ENCODE measurements at regions not wholly inside any gene's neighbourhood (a gene's known extent, or its start where the extent isn't known, plus 50 kb on each side); places are given as distances from the start of the nearest gene placed in this dataset.

DNA sequence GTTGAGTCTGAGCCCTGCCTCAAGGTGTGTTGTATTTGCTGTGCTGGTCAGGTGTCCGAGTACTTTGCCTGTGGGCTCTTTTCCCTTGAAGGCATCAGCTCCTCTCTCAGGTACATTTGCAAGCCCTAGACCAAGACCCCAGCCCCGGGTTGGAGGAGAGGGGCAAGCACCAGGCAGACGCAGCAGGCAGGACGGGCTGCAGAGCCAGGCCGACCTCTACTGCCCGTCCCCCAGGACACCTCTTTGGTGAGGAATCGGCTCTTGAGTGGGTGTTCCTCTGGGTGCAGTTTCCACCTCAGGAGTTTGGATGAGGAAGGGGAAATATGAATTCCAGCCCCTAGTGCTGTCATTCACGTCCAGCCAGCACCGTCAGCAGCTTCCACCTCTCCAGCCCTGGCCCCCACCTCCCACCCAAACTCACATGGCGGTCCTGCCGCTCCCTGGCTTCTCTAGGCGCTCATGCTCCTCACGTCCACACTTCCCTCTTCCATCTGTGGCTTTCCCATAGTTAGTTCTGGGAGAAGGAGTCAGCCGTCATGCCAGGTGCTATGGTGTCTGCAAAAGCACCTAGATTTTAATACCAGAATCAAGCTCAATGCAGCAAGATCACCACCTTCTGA is 183.9 kb downstream of the DLL1 start:
- H3K27ac ChIP-seq (ENCODE audit: low read depth in 1 of 2, low read length in 2 of 2): no peak overlapping the region
- WGBS (ENCODE audit: insufficient coverage): 100% methylated on average over 4 of the region's 14 CpGs
- no peaks in the 10 kb centered on the region for H4K20me1 ChIP-seq (ENCODE audit: insufficient read depth, low read length)
- intact Hi-C loops (cut with micrococcal nuclease): no loop called here
- H3K4me1 Mint-ChIP-seq: no peaks in the 10 kb centered on the region
- TF ChIP-seq, protein P1, sequence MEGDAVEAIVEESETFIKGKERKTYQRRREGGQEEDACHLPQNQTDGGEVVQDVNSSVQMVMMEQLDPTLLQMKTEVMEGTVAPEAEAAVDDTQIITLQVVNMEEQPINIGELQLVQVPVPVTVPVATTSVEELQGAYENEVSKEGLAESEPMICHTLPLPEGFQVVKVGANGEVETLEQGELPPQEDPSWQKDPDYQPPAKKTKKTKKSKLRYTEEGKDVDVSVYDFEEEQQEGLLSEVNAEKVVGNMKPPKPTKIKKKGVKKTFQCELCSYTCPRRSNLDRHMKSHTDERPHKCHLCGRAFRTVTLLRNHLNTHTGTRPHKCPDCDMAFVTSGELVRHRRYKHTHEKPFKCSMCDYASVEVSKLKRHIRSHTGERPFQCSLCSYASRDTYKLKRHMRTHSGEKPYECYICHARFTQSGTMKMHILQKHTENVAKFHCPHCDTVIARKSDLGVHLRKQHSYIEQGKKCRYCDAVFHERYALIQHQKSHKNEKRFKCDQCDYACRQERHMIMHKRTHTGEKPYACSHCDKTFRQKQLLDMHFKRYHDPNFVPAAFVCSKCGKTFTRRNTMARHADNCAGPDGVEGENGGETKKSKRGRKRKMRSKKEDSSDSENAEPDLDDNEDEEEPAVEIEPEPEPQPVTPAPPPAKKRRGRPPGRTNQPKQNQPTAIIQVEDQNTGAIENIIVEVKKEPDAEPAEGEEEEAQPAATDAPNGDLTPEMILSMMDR (IDR thresholded peaks at IDR 0.05): no peak
- peaks cover 9 to 14% (median 13%) of the 10 kb centered on the region in 3 donors for H3K27me3 Mint-ChIP-seq (ENCODE audit: low read depth in 3 of 3)
- H3K4me2 ChIP-seq (replicated peaks; ENCODE audit: extremely low read depth, low read length, poor library complexity, severe bottlenecking): no peak overlapping the region
- H3K79me2 ChIP-seq (ENCODE audit: insufficient read depth, low read length): no peaks in the 10 kb centered on the region
- H3K36me3 ChIP-seq (replicated peaks in 1 of 2; ENCODE audit: control insufficient read depth in 1 of 2, insufficient read depth in 2 of 2, low read length in 2 of 2): no peaks in the 10 kb centered on the region
- H3K27me3 ChIP-seq (ENCODE audit: control insufficient read depth in 2 of 2, insufficient read depth in 2 of 2, low read length in 2 of 2): no peaks in the 10 kb centered on the region
- H3K36me3 Mint-ChIP-seq: no peaks in the 10 kb centered on the region
- H3K9me3 Mint-ChIP-seq: peaks cover 0 to 2% (median 0%) of the 10 kb centered on the region in 7 donors
- H3K4me3 Mint-ChIP-seq: no peak overlapping the region
- no peak overlapping the region for H3K4me3 ChIP-seq (replicated peaks in 1 of 3; ENCODE audit: low read depth in 2 of 3, low read length in 3 of 3)
- H3K27ac Mint-ChIP-seq: peak overlapping the region in 1 of 7 donors; percentile 29
- no peak for DNase-seq
- H2AFZ ChIP-seq (ENCODE audit: insufficient read depth, low read depth, low read length, poor library complexity, severe bottlenecking): no peak overlapping the region
- no peaks in the 10 kb centered on the region for H3K4me1 ChIP-seq (ENCODE audit: control insufficient read depth in 1 of 2, insufficient read depth in 2 of 2, low read length in 2 of 2)
- no peaks in the 10 kb centered on the region for H3K9me3 ChIP-seq (replicated peaks in 1 of 2; ENCODE audit: control insufficient read depth in 1 of 2, insufficient read depth in 1 of 2, low read length in 2 of 2)
- no peak overlapping the region for H3K9ac ChIP-seq (ENCODE audit: insufficient read depth, low read length, poor library complexity, severe bottlenecking)

DNA sequence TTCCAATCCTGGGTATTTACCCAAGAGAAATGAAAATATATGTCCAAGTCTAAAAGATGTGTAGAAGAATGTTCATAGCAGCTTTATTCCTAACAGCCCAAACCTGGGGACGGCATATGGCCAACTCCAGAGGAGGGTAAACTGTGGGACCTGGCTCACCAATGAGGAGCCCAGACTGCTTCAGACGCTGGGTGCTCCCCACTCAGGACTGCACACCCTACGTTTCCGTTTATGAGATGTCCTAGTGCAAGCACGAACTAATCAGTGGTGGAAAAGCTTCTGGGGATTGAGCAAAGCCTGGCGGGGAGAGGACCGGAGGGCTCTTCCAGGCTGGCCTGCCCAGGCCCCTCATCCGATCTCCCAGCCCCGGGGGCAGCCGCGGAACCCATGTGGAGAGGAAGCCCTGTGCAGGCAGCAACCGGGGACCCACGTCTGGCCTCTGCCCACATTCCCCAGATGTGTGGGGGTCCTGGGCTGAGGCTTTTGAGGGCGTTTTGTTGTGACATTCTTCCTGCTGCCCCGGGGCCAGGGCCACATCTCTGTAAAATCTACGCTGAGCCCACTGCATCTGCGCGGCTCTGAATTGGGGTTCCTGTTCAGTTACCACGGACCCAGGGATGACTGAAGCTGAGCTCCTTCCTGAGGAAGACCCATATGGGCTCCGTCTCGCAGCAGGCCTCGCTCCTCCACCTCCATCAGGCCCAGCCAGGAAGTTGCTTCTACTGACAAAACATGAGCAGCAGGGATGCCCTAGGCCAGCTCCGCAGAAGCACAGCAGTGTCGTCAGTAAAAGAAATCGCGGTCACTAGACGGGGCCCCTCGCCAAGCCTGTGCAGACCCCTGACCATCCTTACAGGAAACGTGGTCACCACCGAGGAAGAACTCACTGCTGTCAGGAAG is 188.0 kb downstream of the DLL1 start:
- H3K9me3 ChIP-seq (replicated peaks in 1 of 2; ENCODE audit: control insufficient read depth in 1 of 2, insufficient read depth in 1 of 2, low read length in 2 of 2): peaks cover 0 to 12% of the 10 kb centered on the region in 2 donors
- H3K4me1 Mint-ChIP-seq: no peaks in the 10 kb centered on the region
- DNase-seq: peak in 1 of 3 donors; percentile 2
- peaks cover 6 to 19% (median 8%) of the 10 kb centered on the region in 7 donors for H3K9me3 Mint-ChIP-seq
- intact Hi-C loops (cut with micrococcal nuclease): no loop called here
- H3K4me3 ChIP-seq (replicated peaks in 1 of 3; ENCODE audit: low read depth in 2 of 3, low read length in 3 of 3): no peak overlapping the region
- H3K27me3 ChIP-seq (ENCODE audit: control insufficient read depth in 2 of 2, insufficient read depth in 2 of 2, low read length in 2 of 2): no peaks in the 10 kb centered on the region
- peak overlapping the region; percentile 41 for H2AFZ ChIP-seq (ENCODE audit: insufficient read depth, low read depth, low read length, poor library complexity, severe bottlenecking)
- no peaks in the 10 kb centered on the region for H3K36me3 ChIP-seq (replicated peaks in 1 of 2; ENCODE audit: control insufficient read depth in 1 of 2, insufficient read depth in 2 of 2, low read length in 2 of 2)
- H3K4me2 ChIP-seq (replicated peaks; ENCODE audit: extremely low read depth, low read length, poor library complexity, severe bottlenecking): no peak overlapping the region
- peaks cover 9 to 19% (median 13%) of the 10 kb centered on the region in 3 donors for H3K27me3 Mint-ChIP-seq (ENCODE audit: low read depth in 3 of 3)
- H3K79me2 ChIP-seq (ENCODE audit: insufficient read depth, low read length): no peaks in the 10 kb centered on the region
- no peak overlapping the region for H3K27ac Mint-ChIP-seq
- no peaks in the 10 kb centered on the region for H4K20me1 ChIP-seq (ENCODE audit: insufficient read depth, low read length)
- no peak overlapping the region for H3K9ac ChIP-seq (ENCODE audit: insufficient read depth, low read length, poor library complexity, severe bottlenecking)
- H3K4me1 ChIP-seq (ENCODE audit: control insufficient read depth in 1 of 2, insufficient read depth in 2 of 2, low read length in 2 of 2): no peaks in the 10 kb centered on the region
- no peak overlapping the region for H3K27ac ChIP-seq (ENCODE audit: low read depth in 1 of 2, low read length in 2 of 2)
- no peak overlapping the region for H3K4me3 Mint-ChIP-seq
- TF ChIP-seq, protein P1 (IDR thresholded peaks at IDR 0.05): no peak
- no peaks in the 10 kb centered on the region for H3K36me3 Mint-ChIP-seq
- WGBS (ENCODE audit: insufficient coverage): 63% methylated on average over 29 of the region's 30 CpGs

Measured in CD14-positive monocyte (primary cell).